GM12872 (cell line): ENCODE measurements at regions not wholly inside any gene's neighbourhood (a gene's known extent, or its start where the extent isn't known, plus 50 kb on each side); places are given as distances from the start of the nearest gene placed in this dataset.

Experiments used
- CTCF ChIP-seq: IDR thresholded peaks from 3 replicates; pipeline ENCODE4 v1.5.1; 2011; ENCODE audit warnings: low read depth, mild to moderate bottlenecking, low read length, moderate library complexity; ENCODE audit not compliant: insufficient read depth

- no peak for TF ChIP-seq CTCF
Observed at GRCh38 chr4:132614682-132615081, 534.4 kb upstream of the PCDH10 start.

- TF ChIP-seq CTCF, result no peak
Observed at GRCh38 chr4:132619968-132620367, 529.1 kb upstream of the PCDH10 start.

GRCh38 chr4:132642016-132642817 is 506.9 kb upstream of the PCDH10 start:
- peak; percentile 72 for TF ChIP-seq CTCF

GRCh38 chr4:132646186-132646585 is 502.9 kb upstream of the PCDH10 start:
- no peak for TF ChIP-seq CTCF

GRCh38 chr4:132651196-132651595 is 497.9 kb upstream of the PCDH10 start:
- TF ChIP-seq CTCF, result no peak

- no peak for TF ChIP-seq CTCF
Observed at GRCh38 chr4:132660181-132660580, 488.9 kb upstream of the PCDH10 start.

- no peak for TF ChIP-seq CTCF
Observed at GRCh38 chr4:132662456-132662855, 486.6 kb upstream of the PCDH10 start.
